Panc1 (cell line): ENCODE measurements at regions not wholly inside any gene's neighbourhood (a gene's known extent, or its start where the extent isn't known, plus 50 kb on each side); places are given as distances from the start of the nearest gene placed in this dataset.

Source experiments
- ATAC-seq: fragments of 200-7000 bp; cut with Tn5 transposase; 2 replicates; pipeline ENCODE4 v1.9.1; 2020; ENCODE audit warnings: mild to moderate bottlenecking, moderate library complexity
- BruUV-seq: library from RNA; stranded (reverse); fragments of 400-500 nt; replicated peaks from 2 replicates; lab custom pipeline; 2021; lab: Mats Ljungman, UMichigan
- CTCF ChIA-PET: fragments of 300-600 bp; sonication (Branson Sonifier 250); formaldehyde crosslinking; loops from one replicate; lab custom pipeline; 2022; ENCODE audit warnings: antibody characterized with exemption; lab: Charles Lee
- POLR2A ChIA-PET: fragments of 300-600 bp; sonication (Branson Sonifier 250); formaldehyde crosslinking; loops from one replicate; lab custom pipeline; 2022; ENCODE audit warnings: antibody characterized with exemption; lab: Charles Lee
- DNase-seq: peaks from one replicate; pipeline ENCODE4 v3.0.0-alpha.2; 2010; ENCODE audit warnings: low read depth, low spot score
- H3K27ac ChIP-seq: 2 replicates; pipeline ENCODE4 v1.5.1; 2011; ENCODE audit warnings: mild to moderate bottlenecking, low read length, inconsistent platforms
- H3K27me3 ChIP-seq: fragments of 200-500 bp; sonication (Bioruptor generic); 2 replicates; pipeline ENCODE4 v1.6.0; 2014; ENCODE audit warnings: low read length, inconsistent platforms; ENCODE audit not compliant: control insufficient read depth, insufficient read depth
- H3K36me3 ChIP-seq: fragments of 200-500 bp; sonication (Bioruptor generic); 2 replicates; pipeline ENCODE4 v1.5.1; 2014; ENCODE audit warnings: inconsistent platforms, mild to moderate bottlenecking, low read length, moderate library complexity; ENCODE audit not compliant: control insufficient read depth, insufficient read depth
- H3K4me1 ChIP-seq: 2 replicates; pipeline ENCODE4 v1.5.1; 2011; ENCODE audit warnings: inconsistent platforms, mild to moderate bottlenecking, low read length, moderate library complexity; ENCODE audit not compliant: control insufficient read depth, insufficient read depth
- H3K4me3 ChIP-seq, 2 experiments: 2 replicates each; pipeline ENCODE4 v1.5.1; 2011 to 2012; ENCODE audit warnings: low read depth in 2 of 2, low read length in 2 of 2, mild to moderate bottlenecking in 2 of 2, inconsistent platforms in 1 of 2, moderate library complexity in 1 of 2
- H3K9me3 ChIP-seq: fragments of 200-500 bp; sonication (Bioruptor generic); 2 replicates; pipeline ENCODE4 v1.5.1; 2014; ENCODE audit warnings: low read depth, mild to moderate bottlenecking, inconsistent platforms, low read length, moderate library complexity; ENCODE audit not compliant: control insufficient read depth, insufficient read depth
- CTCF ChIP-seq: fragments of 450-650 bp; IDR thresholded peaks from 2 replicates; pipeline ENCODE4 v1.5.1; 2017; ENCODE audit warnings: mild to moderate bottlenecking
- POLR2AphosphoS5 ChIP-seq: IDR thresholded peaks from 2 replicates; pipeline ENCODE4 v1.6.1; 2012; ENCODE audit warnings: mild to moderate bottlenecking, low read depth, low read length, moderate library complexity
- REST ChIP-seq, 2 experiments: IDR thresholded peaks; 2 replicates each; pipeline ENCODE4 v1.6.1; 2011 to 2012; ENCODE audit warnings: low read depth in 2 of 2, control low read depth in 1 of 2, low read length in 1 of 2, mild to moderate bottlenecking in 1 of 2, moderate library complexity in 1 of 2; ENCODE audit not compliant: insufficient read depth in 1 of 2
- SIN3A ChIP-seq: IDR thresholded peaks from 2 replicates; pipeline ENCODE4 v1.6.1; 2012; ENCODE audit warnings: low read depth, mild to moderate bottlenecking, low read length, moderate library complexity, borderline replicate concordance; ENCODE audit not compliant: insufficient read depth
- TCF7L2 ChIP-seq: IDR thresholded peaks from 2 replicates; pipeline ENCODE4 v1.6.1; 2011; ENCODE audit warnings: mild to moderate bottlenecking, low read depth, low read length, inconsistent platforms
- in situ Hi-C: cut with HindIII; loops from 2 replicates; pipeline ENCODE4 v1.10.0; 2016; ENCODE audit warnings: low sequenced_read_pairs, low pct_unique_long_range_greater_than_20kb
- intact Hi-C: fragments of 100-400 bp; cut with micrococcal nuclease; formaldehyde crosslinking; loops from one replicate; pipeline ENCODE4 v1.10.0; 2022; ENCODE audit not compliant: unreplicated experiment

- POLR2A ChIA-PET = no interaction called here
- in situ Hi-C loops = no loop called here
- ATAC-seq (no peak), DNase-seq (no peak)
- Histone ChIP-seq H3K36me3 (no peaks in the 10 kb centered on the region), H3K27me3 (no peaks in the 10 kb centered on the region), H3K4me3 (no peak overlapping the region), H3K9me3 (no peaks in the 10 kb centered on the region), H3K27ac (no peak overlapping the region), H3K4me1 (no peaks in the 10 kb centered on the region)
- TF ChIP-seq CTCF (no peak), SIN3A (no peak)
- no TSS peak for BruUV-seq
- intact Hi-C loops = no loop called here
- CTCF ChIA-PET = no interaction called here
These were observed 82.7 kb upstream of the KITLG start for GRCh38 chr12:88662961-88663360.

DNA sequence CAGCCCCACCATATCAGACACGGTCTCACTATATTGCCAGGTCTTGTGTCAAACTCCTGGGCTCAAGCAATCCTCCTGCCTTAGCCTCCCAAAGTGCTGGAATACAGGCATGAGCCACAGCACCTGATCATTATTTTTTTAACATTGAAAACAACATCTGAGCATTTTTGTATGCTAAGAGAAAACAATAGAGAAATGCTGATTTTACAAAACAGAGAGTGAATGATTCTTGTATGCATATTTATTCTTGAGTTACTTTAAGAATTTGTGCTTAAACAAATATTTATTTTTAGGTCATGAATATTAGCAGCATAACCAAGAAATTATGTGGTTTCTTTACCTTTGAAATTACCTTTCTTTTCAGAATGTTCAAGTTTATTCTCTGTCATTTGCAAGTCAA lies 81.8 kb upstream of the KITLG start:
- Histone ChIP-seq H3K36me3 (no peaks in the 10 kb centered on the region), H3K4me1 (no peaks in the 10 kb centered on the region), H3K9me3 (no peaks in the 10 kb centered on the region), H3K27ac (no peak overlapping the region), H3K4me3 (no peak overlapping the region), H3K27me3 (no peaks in the 10 kb centered on the region)
- ChIA-PET POLR2A (no interaction called here), CTCF (no interaction called here)
- ATAC-seq (no peak), DNase-seq (no peak)
- TF ChIP-seq SIN3A = no peak
- no peak for TF ChIP-seq CTCF
- TF ChIP-seq REST (IDR thresholded peaks at IDR 0.05; ENCODE audit: insufficient read depth in 1 of 2, low read depth in 2 of 2, low read length in 1 of 2) = no peak
- no peak for TF ChIP-seq POLR2AphosphoS5
- TF ChIP-seq TCF7L2 = no peak
- in situ Hi-C loops (no loop called here), intact Hi-C loops (no loop called here)
- BruUV-seq = no TSS peak
